Progenitor cell of endocrine pancreas (in vitro differentiated cells): ENCODE measurements at regions not wholly inside any gene's neighbourhood (a gene's known extent, or its start where the extent isn't known, plus 50 kb on each side); places are given as distances from the start of the nearest gene placed in this dataset.

Experiments used
- DNase-seq: peaks from one replicate; pipeline ENCODE4 v3.0.0; 2021; ENCODE audit warnings: low spot score; ENCODE audit not compliant: unreplicated experiment
- H3K27ac Mint-ChIP-seq: 2 replicates; pipeline ENCODE4 v1.8.0; 2021; ENCODE audit warnings: mild to moderate bottlenecking, moderate library complexity, mixed read lengths
- H3K27me3 Mint-ChIP-seq: 2 replicates; pipeline ENCODE4 v1.8.0; 2021; ENCODE audit warnings: mixed read lengths
- H3K36me3 Mint-ChIP-seq: 2 replicates; pipeline ENCODE4 v1.8.0; 2022; ENCODE audit warnings: mixed read lengths; ENCODE audit not compliant: insufficient read depth
- H3K4me1 Mint-ChIP-seq: 2 replicates; pipeline ENCODE4 v1.8.0; 2021; ENCODE audit warnings: low read depth, mixed read lengths
- H3K4me3 Mint-ChIP-seq: 2 replicates; pipeline ENCODE4 v1.8.0; 2021; ENCODE audit warnings: low read depth, mild to moderate bottlenecking, moderate library complexity, mixed read lengths
- H3K9me3 Mint-ChIP-seq: 2 replicates; pipeline ENCODE4 v1.8.0; 2021; ENCODE audit warnings: low read depth, mixed read lengths
- TF ChIP-seq, protein P1 (sequence below): fragments of 200-600 bp; sonication (generic); IDR thresholded peaks from one replicate; pipeline ENCODE4 v1.5.0; 2021; ENCODE audit warnings: antibody characterized with exemption, mild to moderate bottlenecking; ENCODE audit not compliant: unreplicated experiment

- Mint-ChIP-seq H3K27me3 (no peaks in the 10 kb centered on the region), H3K36me3 (no peaks in the 10 kb centered on the region), H3K9me3 (no peaks in the 10 kb centered on the region), H3K4me1 (peaks cover 31% of the 10 kb centered on the region), H3K4me3 (no peak overlapping the region), H3K27ac (peak overlapping the region; percentile 96)
- no peak for DNase-seq
- TF ChIP-seq, protein P1, sequence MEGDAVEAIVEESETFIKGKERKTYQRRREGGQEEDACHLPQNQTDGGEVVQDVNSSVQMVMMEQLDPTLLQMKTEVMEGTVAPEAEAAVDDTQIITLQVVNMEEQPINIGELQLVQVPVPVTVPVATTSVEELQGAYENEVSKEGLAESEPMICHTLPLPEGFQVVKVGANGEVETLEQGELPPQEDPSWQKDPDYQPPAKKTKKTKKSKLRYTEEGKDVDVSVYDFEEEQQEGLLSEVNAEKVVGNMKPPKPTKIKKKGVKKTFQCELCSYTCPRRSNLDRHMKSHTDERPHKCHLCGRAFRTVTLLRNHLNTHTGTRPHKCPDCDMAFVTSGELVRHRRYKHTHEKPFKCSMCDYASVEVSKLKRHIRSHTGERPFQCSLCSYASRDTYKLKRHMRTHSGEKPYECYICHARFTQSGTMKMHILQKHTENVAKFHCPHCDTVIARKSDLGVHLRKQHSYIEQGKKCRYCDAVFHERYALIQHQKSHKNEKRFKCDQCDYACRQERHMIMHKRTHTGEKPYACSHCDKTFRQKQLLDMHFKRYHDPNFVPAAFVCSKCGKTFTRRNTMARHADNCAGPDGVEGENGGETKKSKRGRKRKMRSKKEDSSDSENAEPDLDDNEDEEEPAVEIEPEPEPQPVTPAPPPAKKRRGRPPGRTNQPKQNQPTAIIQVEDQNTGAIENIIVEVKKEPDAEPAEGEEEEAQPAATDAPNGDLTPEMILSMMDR = no peak
Observed at GRCh38 chr13:50241479-50241878, 226.2 kb downstream of the KCNRG start.

DNA sequence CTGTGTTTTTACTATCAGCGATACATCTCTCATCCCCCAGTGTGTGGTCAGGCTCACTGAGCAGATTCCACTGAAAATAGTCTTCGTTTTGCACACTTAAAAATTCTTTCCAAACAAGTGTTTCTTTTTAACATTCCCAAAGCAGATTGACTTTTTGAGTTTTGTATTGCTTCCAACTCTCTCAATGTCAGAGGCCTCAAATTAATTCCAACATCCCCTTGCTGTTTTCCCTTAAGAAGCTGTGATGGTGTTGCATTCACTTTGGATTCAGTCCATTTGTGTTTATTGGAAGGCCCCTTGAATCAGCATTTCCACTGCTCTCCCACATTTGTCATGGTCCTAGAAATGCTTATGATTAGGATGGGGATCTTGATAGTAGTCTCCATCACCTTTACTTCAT lies 228.7 kb downstream of the KCNRG start:
- no peak overlapping the region for H3K4me3 Mint-ChIP-seq
- H3K27me3 Mint-ChIP-seq = no peaks in the 10 kb centered on the region
- no peaks in the 10 kb centered on the region for H3K36me3 Mint-ChIP-seq
- TF ChIP-seq, protein P1 = no peak
- peak overlapping the region; percentile 94 for H3K27ac Mint-ChIP-seq
- H3K9me3 Mint-ChIP-seq = no peaks in the 10 kb centered on the region
- H3K4me1 Mint-ChIP-seq = peaks cover 24% of the 10 kb centered on the region
- DNase-seq = no peak

DNA sequence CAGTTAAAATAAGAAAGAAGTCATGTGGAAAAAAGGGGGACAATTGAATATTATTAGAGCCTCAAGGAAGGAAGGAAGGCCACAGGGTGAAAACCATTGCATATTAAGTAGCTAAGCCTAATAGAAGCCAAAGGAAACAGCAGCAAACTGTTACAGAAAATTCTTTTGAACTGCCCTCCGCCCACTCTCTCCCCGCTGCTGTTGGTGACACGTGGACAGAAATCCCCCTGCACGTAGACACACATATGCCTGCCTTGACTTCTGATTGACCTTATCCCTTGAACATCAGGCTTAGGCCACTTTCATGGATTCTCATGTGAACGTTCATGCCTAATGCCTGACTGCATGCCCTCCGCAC lies 229.1 kb downstream of the KCNRG start:
- TF ChIP-seq, protein P1 = no peak
- Mint-ChIP-seq H3K27me3 (no peaks in the 10 kb centered on the region), H3K4me1 (peaks cover 24% of the 10 kb centered on the region), H3K36me3 (no peaks in the 10 kb centered on the region), H3K27ac (peak overlapping the region; percentile 94), H3K9me3 (no peaks in the 10 kb centered on the region), H3K4me3 (no peak overlapping the region)
- no peak for DNase-seq

GRCh38 chr13:50244713-50245574 lies 229.7 kb downstream of the KCNRG start:
- no peak overlapping the region for H3K4me3 Mint-ChIP-seq
- H3K36me3 Mint-ChIP-seq = no peaks in the 10 kb centered on the region
- no peak for DNase-seq
- peak overlapping the region; percentile 94 for H3K27ac Mint-ChIP-seq
- TF ChIP-seq, protein P1 = no peak
- H3K4me1 Mint-ChIP-seq = peaks cover 24% of the 10 kb centered on the region
- no peaks in the 10 kb centered on the region for H3K9me3 Mint-ChIP-seq
- no peaks in the 10 kb centered on the region for H3K27me3 Mint-ChIP-seq

DNA sequence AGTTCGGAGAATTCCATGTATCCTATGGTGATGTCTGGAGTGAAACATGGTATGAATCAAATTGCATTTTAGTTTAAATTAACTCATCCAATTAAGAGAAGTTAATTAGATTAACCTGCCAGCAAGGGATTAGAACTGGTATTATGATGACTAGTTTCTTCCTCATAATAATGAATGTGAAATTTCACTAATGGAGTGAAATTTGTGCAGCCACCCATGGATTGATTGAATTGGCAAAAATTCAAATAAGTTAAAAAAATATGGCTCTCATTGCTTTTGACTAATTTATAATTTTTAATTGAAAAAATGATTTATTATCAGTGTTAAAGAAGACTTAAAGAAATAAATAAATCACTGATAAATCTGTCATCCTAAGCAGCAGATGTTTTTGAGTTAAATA lies 232.0 kb downstream of the KCNRG start:
- no peak for DNase-seq
- H3K4me3 Mint-ChIP-seq = no peak overlapping the region
- no peaks in the 10 kb centered on the region for H3K9me3 Mint-ChIP-seq
- no peak overlapping the region for H3K27ac Mint-ChIP-seq
- H3K4me1 Mint-ChIP-seq = peaks cover 18% of the 10 kb centered on the region
- TF ChIP-seq, protein P1 = no peak
- H3K27me3 Mint-ChIP-seq = no peaks in the 10 kb centered on the region
- H3K36me3 Mint-ChIP-seq = no peaks in the 10 kb centered on the region
